SK-N-SH (cell line): ENCODE measurements at regions not wholly inside any gene's neighbourhood (a gene's known extent, or its start where the extent isn't known, plus 50 kb on each side); places are given as distances from the start of the nearest gene placed in this dataset.

Experiments used
- CTCF ChIA-PET: fragments of 300-600, 350-600 bp; formaldehyde crosslinking; extraction: SDS; loops from one replicate; lab custom pipeline; 2021; lab: Yijun Ruan, JAX
- POLR2A ChIA-PET: fragments of 350-600 bp; sonication (Branson Sonifier 250); formaldehyde crosslinking; extraction: SDS; loops from one replicate; lab custom pipeline; 2020; ENCODE audit warnings: antibody characterized with exemption, inconsistent platforms; lab: Yijun Ruan, JAX
- DNase-seq: peaks from one replicate; pipeline ENCODE4 v3.0.0; 2012
- H2AFZ ChIP-seq: fragments of 200-600 bp; sonication (generic); 2 replicates; pipeline ENCODE4 v1.8.1; 2016; ENCODE audit warnings: antibody characterized with exemption, mild to moderate bottlenecking, low read depth
- H3F3A ChIP-seq: fragments of 200-600 bp; sonication (generic); replicated peaks from 2 replicates; pipeline ENCODE3; 2016; ENCODE audit warnings: antibody characterized with exemption, mild to moderate bottlenecking; ENCODE audit not compliant: insufficient read depth
- H3K27ac ChIP-seq, 2 experiments: fragments of 200-500 bp in 1 of 2; fragments of 200-600 bp in 1 of 2; sonication (Bioruptor generic) in 1 of 2; sonication (generic), shearing (Covaris generic) in 1 of 2; 2 replicates each; pipeline versions ENCODE4 v1.5.1 to v1.6.1; 2014 to 2016; ENCODE audit warnings: low read depth in 2 of 2, inconsistent platforms in 1 of 2, low read length in 1 of 2, mild to moderate bottlenecking in 1 of 2, mixed read lengths in 1 of 2
- H3K27me3 ChIP-seq: fragments of 200-600 bp; sonication (generic), shearing (Covaris generic); 2 replicates; pipeline ENCODE4 v1.6.1; 2016; ENCODE audit warnings: mixed run types; ENCODE audit not compliant: insufficient read depth
- H3K36me3 ChIP-seq, 2 experiments: fragments of 200-500 bp in 1 of 2; fragments of 200-600 bp in 1 of 2; sonication (Bioruptor generic) in 1 of 2; sonication (generic) in 1 of 2; replicated peaks in 1 of 2; 2 replicates each; pipeline versions ENCODE3 to v1.5.1; 2014 to 2016; ENCODE audit warnings: low read length in 1 of 2, mild to moderate bottlenecking in 1 of 2; ENCODE audit not compliant: insufficient read depth in 2 of 2, control insufficient read depth in 1 of 2
- H3K4me1 ChIP-seq, 2 experiments: fragments of 200-500 bp in 1 of 2; fragments of 200-600 bp in 1 of 2; sonication (Bioruptor generic) in 1 of 2; sonication (generic), shearing (Covaris generic) in 1 of 2; 2 replicates each; pipeline versions ENCODE4 v1.5.1 to v1.6.1; 2014 to 2016; ENCODE audit warnings: low read depth in 1 of 2, low read length in 1 of 2, mixed run types in 1 of 2; ENCODE audit not compliant: insufficient read depth in 2 of 2, control insufficient read depth in 1 of 2
- H3K4me2 ChIP-seq: fragments of 200-600 bp; sonication (generic), shearing (Covaris generic); 2 replicates; pipeline ENCODE4 v1.6.1; 2017; ENCODE audit warnings: mixed run types
- H3K4me3 ChIP-seq, 2 experiments: fragments of 200-500 bp in 1 of 2; fragments of 200-600 bp in 1 of 2; sonication (Bioruptor generic) in 1 of 2; sonication (generic), shearing (Covaris generic) in 1 of 2; 2 replicates each; pipeline versions ENCODE4 v1.5.1 to v1.8.1; 2014 to 2016; ENCODE audit warnings: low read depth in 2 of 2, inconsistent platforms in 1 of 2, low read length in 1 of 2, mild to moderate bottlenecking in 1 of 2, mixed read lengths in 1 of 2, moderate library complexity in 1 of 2
- H3K79me2 ChIP-seq: fragments of 200-600 bp; sonication (generic); 2 replicates; pipeline ENCODE4 v1.8.1; 2017; ENCODE audit warnings: mild to moderate bottlenecking; ENCODE audit not compliant: insufficient read depth
- H3K9ac ChIP-seq: fragments of 200-600 bp; sonication (generic); 2 replicates; pipeline ENCODE4 v1.6.1; 2017; ENCODE audit warnings: mixed run types
- H3K9me2 ChIP-seq: fragments of 200-600 bp; sonication (generic); 2 replicates; pipeline ENCODE4 v1.6.1; 2017; ENCODE audit warnings: mixed run types
- H3K9me3 ChIP-seq: fragments of 200-600 bp; sonication (generic); 2 replicates; pipeline ENCODE4 v1.6.1; 2017; ENCODE audit warnings: mixed run types, mild to moderate bottlenecking, moderate library complexity
- H4K20me1 ChIP-seq: fragments of 200-600 bp; sonication (generic); 2 replicates; pipeline ENCODE4 v1.6.1; 2017; ENCODE audit warnings: mild to moderate bottlenecking, mixed run types; ENCODE audit not compliant: insufficient read depth
- CHD2 ChIP-seq: fragments of 150-350 bp; IDR thresholded peaks from 2 replicates; pipeline ENCODE4 v1.6.1; 2018; ENCODE audit warnings: low read length; ENCODE audit not compliant: partially characterized antibody
- EP300 ChIP-seq, 2 experiments: IDR thresholded peaks; 2 replicates each; pipeline versions ENCODE4 v1.4.0 to v1.6.1; 2012; ENCODE audit warnings: borderline replicate concordance in 1 of 2, low read depth in 1 of 2, low read length in 1 of 2
- EZH2phosphoT487 ChIP-seq: fragments of 200-600 bp; sonication (generic); IDR thresholded peaks from 2 replicates; pipeline ENCODE4 v1.6.1; 2017; ENCODE audit warnings: low read depth, mixed run types, mild to moderate bottlenecking, antibody characterized with exemption, moderate library complexity, borderline replicate concordance
- FOSL2 ChIP-seq: IDR thresholded peaks from 2 replicates; pipeline ENCODE4 v1.4.0; 2012; ENCODE audit warnings: low read depth, mild to moderate bottlenecking, moderate library complexity, borderline replicate concordance
- FOXM1 ChIP-seq: IDR thresholded peaks from 2 replicates; pipeline ENCODE4 v1.4.0; 2012; ENCODE audit warnings: low read depth, mild to moderate bottlenecking
- GABPA ChIP-seq: IDR thresholded peaks from 2 replicates; pipeline ENCODE4 v1.4.0; 2012; ENCODE audit warnings: low read depth, mild to moderate bottlenecking
- JUND ChIP-seq: IDR thresholded peaks from 2 replicates; pipeline ENCODE4 v1.4.0; 2012
- NRF1 ChIP-seq: IDR thresholded peaks from 2 replicates; pipeline ENCODE4 v1.6.1; 2012; ENCODE audit warnings: low read depth, mild to moderate bottlenecking, low read length
- POLR2AphosphoS5 ChIP-seq: IDR thresholded peaks from 2 replicates; pipeline ENCODE4 v1.6.1; 2012; ENCODE audit warnings: low read depth, low read length
- RAD21 ChIP-seq: IDR thresholded peaks from 2 replicates; pipeline ENCODE4 v1.6.1; 2012; ENCODE audit warnings: mild to moderate bottlenecking, low read length
- RCOR1 ChIP-seq: fragments of 150-350 bp; IDR thresholded peaks from 2 replicates; pipeline ENCODE4 v1.6.1; 2017; ENCODE audit warnings: antibody characterized with exemption, low read length
- REST ChIP-seq: IDR thresholded peaks from 2 replicates; pipeline ENCODE4 v1.6.1; 2012; ENCODE audit warnings: mild to moderate bottlenecking, low read depth, low read length, moderate library complexity
- RFX5 ChIP-seq: IDR thresholded peaks from 2 replicates; pipeline ENCODE4 v1.6.1; 2012; ENCODE audit warnings: mild to moderate bottlenecking, improper control_type of control experiment, low read length
- SMC3 ChIP-seq: IDR thresholded peaks from 2 replicates; pipeline ENCODE4 v1.6.1; 2012; ENCODE audit warnings: low read depth, low read length, improper control_type of control experiment
- TCF12 ChIP-seq: IDR thresholded peaks from 2 replicates; pipeline ENCODE4 v1.4.0; 2012
- USF1 ChIP-seq: IDR thresholded peaks from 2 replicates; pipeline ENCODE4 v1.4.0; 2012; ENCODE audit warnings: low read depth, borderline replicate concordance
- YY1 ChIP-seq: IDR thresholded peaks from 2 replicates; pipeline ENCODE4 v1.4.0; 2012; ENCODE audit warnings: low read depth, mild to moderate bottlenecking
- ZBTB33 ChIP-seq: IDR thresholded peaks from 2 replicates; pipeline ENCODE4 v1.4.0; 2012; ENCODE audit warnings: low read depth, borderline replicate concordance
- WGBS: methylation state at CpG from one replicate; pipeline ENCODE4 v1.1.6; 2017; ENCODE audit warnings: low lambda C conversion rate; 5-methylcytosine and 5-hydroxymethylcytosine counted together
- TF ChIP-seq, protein P1 (sequence below): fragments of 200-600 bp; sonication (generic); IDR thresholded peaks from 2 replicates; pipeline ENCODE4 v1.6.1; 2017; ENCODE audit warnings: antibody characterized with exemption, mild to moderate bottlenecking, moderate library complexity

DNA sequence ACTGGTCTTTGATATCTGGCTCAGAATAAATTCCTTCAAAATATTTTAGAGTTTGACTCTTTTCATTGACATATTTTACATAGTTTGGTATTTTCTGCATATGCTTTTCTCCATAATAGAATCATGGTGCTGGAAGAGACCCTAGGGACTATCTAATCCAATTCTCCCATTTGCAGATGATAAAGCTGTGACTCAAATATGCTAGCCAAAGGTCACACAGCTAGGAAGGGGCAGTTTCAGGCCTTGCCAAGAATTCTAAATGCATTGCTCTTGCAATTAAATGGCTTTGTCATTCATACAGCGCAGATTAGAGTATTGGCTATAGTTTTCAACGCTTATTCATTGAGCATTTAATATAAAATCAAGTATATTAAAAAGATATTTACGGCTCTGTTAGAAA is 374.1 kb upstream of the RASGEF1B start:
- peaks cover 4% of the 10 kb centered on the region; the same call in 1 of the 2 replicates for H3K27me3 ChIP-seq
- H3K79me2 ChIP-seq, result no peaks in the 10 kb centered on the region
- H3K9ac ChIP-seq, result no peak overlapping the region
- no peaks in the 10 kb centered on the region for H3K4me1 ChIP-seq
- no peak for DNase-seq
- no peak overlapping the region for H3K4me3 ChIP-seq
- H3F3A ChIP-seq, result no peaks in the 10 kb centered on the region
- H2AFZ ChIP-seq, result no peak overlapping the region
- no peak overlapping the region for H3K4me2 ChIP-seq
- H3K36me3 ChIP-seq, result no peaks in the 10 kb centered on the region
- no peak overlapping the region for H3K27ac ChIP-seq
- no peak for TF ChIP-seq USF1
- no peak for TF ChIP-seq NRF1
- TF ChIP-seq CHD2, result no peak
- no peak for TF ChIP-seq FOSL2
- TF ChIP-seq EP300 (IDR thresholded peaks at IDR 0.05; ENCODE audit: borderline replicate concordance in 1 of 2, low read depth in 1 of 2, low read length in 1 of 2), result no peak
- TF ChIP-seq, protein P1, sequence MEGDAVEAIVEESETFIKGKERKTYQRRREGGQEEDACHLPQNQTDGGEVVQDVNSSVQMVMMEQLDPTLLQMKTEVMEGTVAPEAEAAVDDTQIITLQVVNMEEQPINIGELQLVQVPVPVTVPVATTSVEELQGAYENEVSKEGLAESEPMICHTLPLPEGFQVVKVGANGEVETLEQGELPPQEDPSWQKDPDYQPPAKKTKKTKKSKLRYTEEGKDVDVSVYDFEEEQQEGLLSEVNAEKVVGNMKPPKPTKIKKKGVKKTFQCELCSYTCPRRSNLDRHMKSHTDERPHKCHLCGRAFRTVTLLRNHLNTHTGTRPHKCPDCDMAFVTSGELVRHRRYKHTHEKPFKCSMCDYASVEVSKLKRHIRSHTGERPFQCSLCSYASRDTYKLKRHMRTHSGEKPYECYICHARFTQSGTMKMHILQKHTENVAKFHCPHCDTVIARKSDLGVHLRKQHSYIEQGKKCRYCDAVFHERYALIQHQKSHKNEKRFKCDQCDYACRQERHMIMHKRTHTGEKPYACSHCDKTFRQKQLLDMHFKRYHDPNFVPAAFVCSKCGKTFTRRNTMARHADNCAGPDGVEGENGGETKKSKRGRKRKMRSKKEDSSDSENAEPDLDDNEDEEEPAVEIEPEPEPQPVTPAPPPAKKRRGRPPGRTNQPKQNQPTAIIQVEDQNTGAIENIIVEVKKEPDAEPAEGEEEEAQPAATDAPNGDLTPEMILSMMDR, result no peak
- no peak for TF ChIP-seq TCF12
- TF ChIP-seq RCOR1, result no peak
- no peak for TF ChIP-seq GABPA
- no peak for TF ChIP-seq ZBTB33
- TF ChIP-seq RFX5, result no peak
- no peak for TF ChIP-seq EZH2phosphoT487
- TF ChIP-seq POLR2AphosphoS5, result no peak
- TF ChIP-seq FOXM1, result no peak
- no peak for TF ChIP-seq SMC3
- TF ChIP-seq REST, result no peak
- TF ChIP-seq YY1, result no peak
- TF ChIP-seq JUND, result no peak
- TF ChIP-seq RAD21, result no peak
- TF ChIP-seq, all 33 proteins: peak for 0
- CTCF ChIA-PET, result interaction anchor here (0.7 to 4.7 kb wide), 7 partner anchors 9 to 439 kb away, joined by 3 to 57 read pairs (median 6); no protein-coding TSS in a partner anchor
- WGBS, result 3% methylated on average over 3 of the region's 3 CpGs
- H3K9me3 ChIP-seq, result no peaks in the 10 kb centered on the region
- no peaks in the 10 kb centered on the region for H4K20me1 ChIP-seq
- POLR2A ChIA-PET, result no interaction called here
- H3K9me2 ChIP-seq, result no peaks in the 10 kb centered on the region
